ENCODE measurements at regions not wholly inside any gene's neighbourhood (a gene's known extent, or its start where the extent isn't known, plus 50 kb on each side); places are given as distances from the start of the nearest gene placed in this dataset.

DNA sequence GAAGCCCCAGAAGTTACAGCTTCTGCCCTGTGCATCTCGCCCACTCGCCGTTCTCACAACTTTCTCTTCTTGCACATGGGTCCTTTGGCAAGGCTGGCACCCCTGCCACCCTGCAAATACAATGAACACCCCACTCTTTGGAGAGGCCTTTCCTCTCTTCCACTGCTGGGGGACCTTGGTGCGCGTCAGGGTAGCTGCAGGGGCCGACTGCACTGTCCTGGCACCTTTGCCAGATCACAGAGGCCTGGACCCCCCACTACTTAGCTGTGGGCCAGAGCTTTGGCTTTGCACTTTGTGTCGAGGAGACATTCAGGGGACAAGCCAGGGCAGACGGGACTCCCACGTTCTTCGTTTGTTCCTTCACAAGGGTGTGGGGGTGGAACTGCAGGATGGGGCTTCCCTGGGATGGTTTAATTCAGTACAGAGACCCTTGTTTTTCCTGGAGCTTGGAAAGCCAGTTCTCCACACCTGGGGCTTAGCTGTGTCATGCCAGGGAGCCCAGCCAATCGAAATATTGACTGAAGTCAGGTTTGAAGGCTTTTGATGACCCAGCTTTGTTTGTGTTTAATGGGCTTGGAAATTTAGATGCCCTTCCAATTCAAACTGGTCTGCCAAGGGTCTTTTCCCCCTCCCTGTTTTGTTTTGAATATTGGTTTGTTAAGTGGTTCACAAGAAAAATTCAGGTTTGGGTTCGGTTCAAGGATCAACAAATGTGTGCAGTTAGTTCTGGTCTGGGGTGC lies 256.1 kb upstream of the TLE3 start:
- DNase-seq = no peak

DNA sequence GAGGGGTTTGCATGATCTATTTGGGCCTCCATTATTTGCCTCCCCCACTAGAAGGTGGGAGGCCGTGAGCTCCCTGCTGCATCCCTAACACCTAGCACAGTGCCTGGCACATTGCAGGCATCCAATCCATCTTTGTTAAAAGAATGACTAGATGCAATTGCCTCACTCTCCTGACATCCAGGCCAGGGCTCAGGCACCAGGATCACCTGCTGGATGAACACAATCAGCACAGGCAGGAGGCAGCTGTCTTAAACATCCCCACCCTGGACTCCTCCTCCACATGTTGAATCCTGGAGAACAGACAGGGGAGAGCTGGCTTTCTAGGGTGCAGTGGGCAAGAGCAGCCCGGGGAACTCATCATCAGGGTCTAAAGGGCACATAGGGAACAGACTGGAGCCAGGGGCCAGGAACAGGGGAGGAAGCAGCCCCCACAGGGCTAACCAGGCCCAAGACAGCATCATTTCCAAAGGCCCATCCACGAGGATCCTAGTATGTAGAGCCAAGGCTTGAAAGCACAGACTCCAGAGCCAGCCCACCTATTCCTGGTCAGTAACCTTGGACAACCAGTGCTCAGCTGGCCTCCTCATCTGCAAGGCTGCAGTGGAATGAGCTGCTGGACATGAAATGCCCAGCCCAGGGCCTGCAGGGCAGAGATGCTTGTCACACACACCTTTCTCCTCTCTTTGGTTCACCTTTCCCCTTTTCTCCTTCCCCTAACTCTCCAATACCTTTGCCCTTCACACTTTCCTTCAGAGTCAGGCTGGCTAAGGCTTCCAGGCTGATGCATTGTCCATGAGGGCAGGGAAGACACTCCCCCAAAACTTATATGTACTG lies 254.4 kb upstream of the TLE3 start:
- intact Hi-C loops (cut with DNase I) = no loop called here
- no peak overlapping the region for H3K4me3 ChIP-seq
- 82 to 90% (median 89%) methylated on average over 3 of the region's 3 CpGs for WGBS, 3 donors
- no peak for DNase-seq
- no peaks in the 10 kb centered on the region for H3K36me3 ChIP-seq
- H3K27me3 ChIP-seq = no peaks in the 10 kb centered on the region
- no peak overlapping the region for H3K27ac ChIP-seq
- H3K4me1 ChIP-seq (ENCODE audit: insufficient read depth) = no peaks in the 10 kb centered on the region
- no peak for TF ChIP-seq POLR2A (IDR thresholded peaks at IDR 0.05)
- no peak for TF ChIP-seq EP300 (IDR thresholded peaks at IDR 0.05)
- TF ChIP-seq, protein P1, sequence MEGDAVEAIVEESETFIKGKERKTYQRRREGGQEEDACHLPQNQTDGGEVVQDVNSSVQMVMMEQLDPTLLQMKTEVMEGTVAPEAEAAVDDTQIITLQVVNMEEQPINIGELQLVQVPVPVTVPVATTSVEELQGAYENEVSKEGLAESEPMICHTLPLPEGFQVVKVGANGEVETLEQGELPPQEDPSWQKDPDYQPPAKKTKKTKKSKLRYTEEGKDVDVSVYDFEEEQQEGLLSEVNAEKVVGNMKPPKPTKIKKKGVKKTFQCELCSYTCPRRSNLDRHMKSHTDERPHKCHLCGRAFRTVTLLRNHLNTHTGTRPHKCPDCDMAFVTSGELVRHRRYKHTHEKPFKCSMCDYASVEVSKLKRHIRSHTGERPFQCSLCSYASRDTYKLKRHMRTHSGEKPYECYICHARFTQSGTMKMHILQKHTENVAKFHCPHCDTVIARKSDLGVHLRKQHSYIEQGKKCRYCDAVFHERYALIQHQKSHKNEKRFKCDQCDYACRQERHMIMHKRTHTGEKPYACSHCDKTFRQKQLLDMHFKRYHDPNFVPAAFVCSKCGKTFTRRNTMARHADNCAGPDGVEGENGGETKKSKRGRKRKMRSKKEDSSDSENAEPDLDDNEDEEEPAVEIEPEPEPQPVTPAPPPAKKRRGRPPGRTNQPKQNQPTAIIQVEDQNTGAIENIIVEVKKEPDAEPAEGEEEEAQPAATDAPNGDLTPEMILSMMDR (IDR thresholded peaks at IDR 0.05) = no peak
- no peaks in the 10 kb centered on the region for H3K9me3 ChIP-seq

More for the DNA sequence above, 256.1 kb upstream of the TLE3 start:
- H3K27ac ChIP-seq = no peak overlapping the region
- H3K36me3 ChIP-seq = no peaks in the 10 kb centered on the region
- intact Hi-C loops (cut with DNase I) = no loop called here
- H3K4me1 ChIP-seq (ENCODE audit: insufficient read depth) = no peaks in the 10 kb centered on the region
- TF ChIP-seq, protein P1 (IDR thresholded peaks at IDR 0.05) = no peak
- TF ChIP-seq EP300 (IDR thresholded peaks at IDR 0.05) = no peak
- TF ChIP-seq POLR2A (IDR thresholded peaks at IDR 0.05) = no peak
- no peaks in the 10 kb centered on the region for H3K9me3 ChIP-seq
- H3K27me3 ChIP-seq = no peaks in the 10 kb centered on the region
- 76 to 85% (median 85%) methylated on average over 12 of the region's 12 CpGs for WGBS, 3 donors
- H3K4me3 ChIP-seq = no peak overlapping the region

DNA sequence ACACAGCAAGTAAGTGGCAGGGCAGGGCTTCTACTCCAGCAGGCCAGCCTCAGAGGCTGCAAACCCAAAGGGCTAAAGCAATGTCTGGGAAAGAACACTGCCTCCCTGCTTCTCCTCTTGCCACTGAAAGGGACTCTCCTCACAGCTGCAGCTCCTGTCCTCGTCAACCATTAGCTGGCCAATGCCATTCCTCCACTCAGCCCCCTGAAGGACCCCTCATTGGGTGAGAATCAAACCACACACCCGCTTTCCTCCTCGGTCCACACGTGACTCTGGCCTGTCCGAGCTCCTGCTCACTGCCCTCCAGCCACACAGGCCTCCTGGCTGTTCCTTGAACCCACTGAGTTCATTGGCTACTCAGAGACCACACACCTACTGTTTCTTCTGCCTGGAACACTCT lies 253.7 kb upstream of the TLE3 start:
- H3K27me3 ChIP-seq = no peaks in the 10 kb centered on the region
- no peaks in the 10 kb centered on the region for H3K4me1 ChIP-seq (ENCODE audit: insufficient read depth)
- intact Hi-C loops (cut with DNase I) = no loop called here
- no peaks in the 10 kb centered on the region for H3K36me3 ChIP-seq
- WGBS, 3 donors = 95 to 98% (median 96%) methylated on average over 5 of the region's 5 CpGs
- no peak for DNase-seq
- no peaks in the 10 kb centered on the region for H3K9me3 ChIP-seq
- no peak overlapping the region for H3K4me3 ChIP-seq
- TF ChIP-seq, protein P1 (IDR thresholded peaks at IDR 0.05) = no peak
- no peak for TF ChIP-seq EP300 (IDR thresholded peaks at IDR 0.05)
- TF ChIP-seq POLR2A (IDR thresholded peaks at IDR 0.05) = no peak
- H3K27ac ChIP-seq = no peak overlapping the region

DNA sequence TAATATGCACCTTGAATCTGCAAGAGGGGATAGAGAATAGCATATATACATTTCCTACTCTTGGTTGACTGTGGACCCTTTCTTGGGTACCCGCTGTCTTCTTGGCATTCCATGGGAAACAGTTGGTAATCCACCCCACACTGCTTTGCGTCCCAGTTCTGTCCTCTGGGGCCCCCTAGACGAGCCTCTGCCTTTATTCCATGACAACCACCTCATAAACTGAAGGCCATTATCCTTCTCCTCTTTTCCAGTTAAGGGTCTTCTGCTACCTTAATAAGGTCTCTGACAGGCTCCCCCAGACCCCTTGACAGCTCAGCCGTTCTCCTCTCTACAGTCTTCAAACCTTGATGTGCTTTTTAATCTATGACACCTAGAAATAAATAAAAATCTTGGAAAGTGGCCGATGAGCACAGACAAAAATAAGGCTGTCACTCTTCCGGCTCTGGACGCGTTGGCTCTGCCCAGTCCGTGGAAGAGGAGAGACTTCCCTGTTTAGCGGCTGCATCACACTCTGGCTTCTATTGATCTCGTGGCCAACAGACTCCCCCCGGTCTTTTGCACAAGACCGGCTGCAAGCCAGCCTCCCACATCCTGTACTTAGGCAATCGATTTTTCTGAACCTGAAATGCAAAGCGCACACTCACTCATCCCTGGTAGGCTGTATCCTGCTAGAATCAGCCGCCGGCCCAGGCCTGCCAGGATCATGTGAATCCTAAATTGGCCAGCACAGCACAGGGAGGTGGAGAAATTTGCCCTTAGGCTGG lies 251.0 kb upstream of the TLE3 start:
- no peak overlapping the region for H3K27ac ChIP-seq
- no peaks in the 10 kb centered on the region for H3K36me3 ChIP-seq
- no peak overlapping the region for H3K4me3 ChIP-seq
- WGBS, 3 donors = 43 to 45% (median 43%) methylated on average over 17 of the region's 17 CpGs
- H3K4me1 ChIP-seq (ENCODE audit: insufficient read depth) = no peaks in the 10 kb centered on the region
- intact Hi-C loops (cut with DNase I) = no loop called here
- no peak for DNase-seq
- TF ChIP-seq POLR2A (IDR thresholded peaks at IDR 0.05) = no peak
- no peaks in the 10 kb centered on the region for H3K27me3 ChIP-seq
- H3K9me3 ChIP-seq = no peaks in the 10 kb centered on the region
